GM21447 (cell line): ENCODE measurements at regions not wholly inside any gene's neighbourhood (a gene's known extent, or its start where the extent isn't known, plus 50 kb on each side); places are given as distances from the start of the nearest gene placed in this dataset.
"Not testable (repeated sequence)": the region's sequence is repeated elsewhere in the genome, so short reads cannot be mapped to it uniquely, and the experiment has no call there.

Experiments
- ATAC-seq: cut with Tn5 transposase; IDR thresholded peaks from one replicate; pipeline ENCODE4 v1.9.1; 2021; ENCODE audit not compliant: unreplicated experiment

- no peak for ATAC-seq
Measured at GRCh38 chr9:124124729-124125650, 113.4 kb downstream of the LHX2 start.

GRCh38 chr9:124125651-124125977, 114.0 kb downstream of the LHX2 start:
- ATAC-seq: no peak

DNA sequence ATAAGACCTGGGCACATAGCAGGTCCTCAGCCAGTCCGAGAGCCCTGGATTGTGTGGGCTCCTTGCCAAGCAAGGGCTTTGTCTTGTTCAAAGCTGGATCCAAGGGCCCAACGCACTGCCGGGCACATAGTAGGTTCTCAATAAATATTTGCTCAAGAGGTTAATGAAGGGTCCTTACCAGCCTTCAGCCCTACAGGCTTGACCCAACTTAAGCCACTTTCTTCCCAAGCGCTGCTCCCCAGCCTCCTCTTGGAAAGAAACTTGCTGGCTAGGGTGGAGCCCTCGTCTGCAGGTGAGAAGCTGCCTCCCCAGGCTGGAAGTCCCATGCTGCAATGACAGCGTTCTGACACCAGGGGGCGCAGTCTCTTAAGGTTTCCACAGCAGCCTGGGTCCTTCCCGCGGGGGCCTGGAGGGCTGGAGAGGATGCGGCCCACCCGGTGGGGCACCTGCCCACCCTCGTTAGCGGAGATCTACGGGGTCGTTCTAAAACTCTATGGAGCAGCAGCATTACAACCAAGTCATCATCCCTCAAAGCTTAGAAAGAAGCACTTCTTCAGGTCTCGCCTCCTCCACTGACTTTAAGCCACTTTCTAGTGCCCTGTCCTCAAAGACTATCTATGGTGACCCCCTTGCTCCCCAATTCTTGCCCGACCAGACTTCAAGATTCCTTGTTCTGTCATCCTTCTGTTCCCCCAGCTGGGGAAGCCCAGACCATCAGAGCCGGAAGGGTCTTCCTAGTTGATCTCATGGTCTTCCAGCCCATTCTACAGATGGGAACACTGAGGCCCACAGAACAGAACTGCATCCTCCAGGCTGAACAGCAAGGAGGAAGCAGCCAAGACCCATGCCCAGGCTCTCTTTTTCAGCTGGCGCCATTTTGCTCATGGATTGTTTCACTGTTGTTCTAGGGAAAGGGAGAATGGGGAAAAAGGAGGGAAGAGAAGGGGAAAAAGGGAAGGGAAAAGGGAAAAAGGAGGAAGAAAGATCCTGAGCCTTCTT, 115.4 kb downstream of the LHX2 start:
- no peak for ATAC-seq

GRCh38 chr9:124128568-124129166, 117.1 kb downstream of the LHX2 start:
- no peak for ATAC-seq

GRCh38 chr9:124130277-124131075, 118.9 kb downstream of the LHX2 start:
- ATAC-seq: no peak

GRCh38 chr9:124131518-124131917, 120.0 kb downstream of the LHX2 start:
- not testable (repeated sequence) for ATAC-seq

- no peak for ATAC-seq
Measured at GRCh38 chr9:124132671-124133147, 121.1 kb downstream of the LHX2 start.

DNA sequence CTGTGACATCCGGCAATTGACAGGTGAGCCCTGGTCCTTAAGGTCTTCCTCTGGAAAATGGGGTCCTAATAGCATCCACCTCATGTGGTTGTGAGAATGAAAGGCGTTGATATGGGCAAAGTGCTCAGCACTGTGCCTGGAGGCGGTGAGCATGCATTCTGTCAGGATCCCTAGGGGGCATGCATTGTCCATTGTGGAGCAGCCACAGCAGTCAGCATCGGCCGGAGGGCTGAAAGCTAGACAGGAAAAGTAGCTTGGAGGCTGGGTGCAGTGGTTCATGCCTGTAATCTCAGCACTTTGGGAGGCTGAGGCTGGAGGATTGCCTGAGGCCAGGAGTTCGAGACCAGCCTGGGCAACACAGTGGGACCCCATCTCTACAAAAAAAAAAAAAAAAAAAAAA, 122.2 kb downstream of the LHX2 start:
- ATAC-seq: no peak

- ATAC-seq: no peak
Measured at GRCh38 chr9:124134526-124134925, 123.0 kb downstream of the LHX2 start.

DNA sequence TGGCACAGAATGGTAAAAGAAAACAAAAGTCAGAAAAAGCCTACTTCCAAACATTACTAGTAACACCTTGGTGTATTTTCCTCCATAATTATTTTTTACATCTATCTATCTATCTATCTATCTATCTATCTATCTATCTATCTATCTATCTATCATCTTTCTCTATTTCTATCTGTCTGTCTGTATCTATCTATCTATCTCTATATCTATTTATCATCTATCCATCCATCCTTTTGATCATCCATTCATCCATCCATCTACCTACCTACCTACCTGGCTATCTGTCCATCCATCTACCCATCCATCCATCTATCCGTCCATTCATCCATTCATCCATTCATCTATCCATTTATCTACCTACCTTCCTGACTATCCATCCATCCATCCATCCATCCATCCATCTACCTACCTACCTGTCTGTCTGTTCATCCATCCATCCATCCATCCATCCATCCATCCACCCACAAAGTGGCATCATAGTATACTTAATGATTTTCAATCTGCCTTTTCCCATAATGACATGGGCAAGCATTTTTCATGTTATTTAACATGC, 121.9 kb upstream of the NEK6 start:
- no peak for ATAC-seq

- ATAC-seq: peak; percentile 76
Measured at GRCh38 chr9:124137009-124137943, 120.5 kb upstream of the NEK6 start.

DNA sequence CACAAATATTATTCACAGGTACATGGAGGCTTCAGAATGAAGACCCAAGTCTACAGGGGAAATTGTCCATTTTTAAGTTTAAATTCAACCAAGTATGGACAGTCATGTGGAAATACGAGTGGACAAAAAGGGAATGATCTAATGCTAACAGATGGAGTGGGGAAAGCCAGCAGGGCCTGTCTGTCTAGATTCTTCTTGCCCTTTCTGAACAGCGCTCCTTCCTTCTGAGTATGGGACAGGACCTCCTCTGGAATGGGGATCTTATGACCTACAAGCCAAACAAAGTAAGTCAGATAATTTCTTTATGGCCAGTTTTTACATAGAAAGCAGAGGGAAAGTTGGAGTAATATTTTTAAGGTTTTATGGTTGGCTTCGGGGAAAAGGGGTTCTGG, 119.8 kb upstream of the NEK6 start:
- no peak for ATAC-seq

GRCh38 chr9:124139001-124139400, 118.7 kb upstream of the NEK6 start:
- ATAC-seq: no peak

- no peak for ATAC-seq
Measured at GRCh38 chr9:124140941-124141568, 116.7 kb upstream of the NEK6 start.

- not testable (repeated sequence) for ATAC-seq
Measured at GRCh38 chr9:124144561-124145123, 113.1 kb upstream of the NEK6 start.

DNA sequence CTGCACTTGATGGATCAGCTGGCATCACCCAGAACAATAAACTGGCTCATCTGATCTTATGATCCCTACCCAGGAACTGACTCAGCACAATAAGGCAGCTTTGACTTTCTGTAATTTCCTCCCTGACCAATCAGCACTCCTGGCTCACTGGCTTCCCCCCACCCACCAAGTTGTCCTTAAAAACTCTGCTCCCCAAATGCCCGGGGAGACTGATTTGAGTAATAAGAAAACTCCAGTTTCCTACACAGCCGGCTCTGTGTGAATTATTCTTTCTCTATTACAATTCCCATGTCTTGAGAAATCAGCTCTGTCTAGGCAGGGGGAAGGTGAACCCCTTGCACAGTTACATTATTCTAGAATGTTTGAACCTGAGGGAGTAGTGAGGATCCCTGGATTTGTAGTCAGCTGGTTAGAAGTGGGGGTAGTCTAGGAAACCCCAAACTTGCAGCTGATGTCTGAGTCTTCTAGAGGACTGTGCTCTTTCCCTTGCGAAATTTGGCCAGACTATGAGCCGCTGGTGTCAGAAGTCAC, 111.7 kb upstream of the NEK6 start:
- no peak for ATAC-seq

DNA sequence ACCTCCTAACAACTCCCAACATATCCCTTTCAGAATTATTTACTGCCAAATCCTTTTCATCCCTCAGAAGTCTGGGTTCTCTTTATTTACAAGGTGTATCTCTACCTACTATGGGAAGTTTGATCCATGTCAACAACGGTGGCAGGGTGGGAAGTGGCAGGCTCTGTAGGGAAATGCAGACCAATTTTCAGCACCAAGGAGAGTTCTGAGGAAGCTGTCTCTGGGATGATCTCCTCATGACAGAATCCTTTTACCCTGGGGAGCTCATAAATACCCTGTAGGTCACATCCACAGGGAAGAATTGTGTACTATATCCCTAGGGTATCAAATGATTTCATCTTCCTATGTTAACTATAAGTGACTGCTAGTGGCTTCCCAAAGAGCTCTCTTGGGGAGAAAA, 107.8 kb upstream of the NEK6 start:
- no peak for ATAC-seq

GRCh38 chr9:124163760-124164255, 93.9 kb upstream of the NEK6 start:
- no peak for ATAC-seq
